A673 (cell line): ENCODE measurements at regions not wholly inside any gene's neighbourhood (a gene's known extent, or its start where the extent isn't known, plus 50 kb on each side); places are given as distances from the start of the nearest gene placed in this dataset.

Experiments used
- BruUV-seq: library from RNA; stranded (reverse); fragments of 400-500 nt; replicated peaks from 2 replicates; lab custom pipeline; 2021; lab: Mats Ljungman, UMichigan
- CTCF ChIA-PET: fragments of 300-600 bp; sonication (Branson Sonifier 250); formaldehyde crosslinking; loops from one replicate; lab custom pipeline; 2022; ENCODE audit warnings: antibody characterized with exemption; lab: Charles Lee
- POLR2A ChIA-PET: fragments of 300-600 bp; sonication (Branson Sonifier 250); formaldehyde crosslinking; loops from one replicate; lab custom pipeline; 2022; ENCODE audit warnings: antibody characterized with exemption; ENCODE audit not compliant: low non-redundant PET; lab: Charles Lee
- DNase-seq: peaks from one replicate; pipeline ENCODE4 v3.0.0-alpha.2; 2015; ENCODE audit warnings: low spot score
- H3K27ac ChIP-seq: fragments of 200-600 bp; sonication (generic); 2 replicates; pipeline ENCODE4 v1.5.1; 2016; ENCODE audit warnings: mixed run types, low read depth, mild to moderate bottlenecking, mixed read lengths, antibody characterized with exemption, low read length; ENCODE audit not compliant: poor library complexity, severe bottlenecking
- H3K27me3 ChIP-seq: fragments of 200-600 bp; sonication (generic); replicated peaks from 2 replicates; pipeline ENCODE4 v1.6.1; 2017; ENCODE audit warnings: mixed run types, low read depth, mild to moderate bottlenecking, mixed read lengths, antibody characterized with exemption, low read length; ENCODE audit not compliant: insufficient read depth, poor library complexity
- H3K36me3 ChIP-seq: fragments of 200-600 bp; sonication (generic); 2 replicates; pipeline ENCODE4 v1.6.1; 2016; ENCODE audit warnings: mixed run types, mild to moderate bottlenecking, mixed read lengths, antibody characterized with exemption, low read length; ENCODE audit not compliant: insufficient read depth, poor library complexity, severe bottlenecking
- H3K4me1 ChIP-seq: fragments of 200-600 bp; sonication (generic); 2 replicates; pipeline ENCODE4 v1.6.1; 2017; ENCODE audit warnings: mixed run types, mild to moderate bottlenecking, mixed read lengths, antibody characterized with exemption, low read length; ENCODE audit not compliant: insufficient read depth, poor library complexity, severe bottlenecking
- H3K4me3 ChIP-seq: fragments of 200-600 bp; sonication (generic); 2 replicates; pipeline ENCODE4 v1.5.1; 2016; ENCODE audit warnings: low read depth, mixed run types, mild to moderate bottlenecking, mixed read lengths, low read length; ENCODE audit not compliant: poor library complexity, severe bottlenecking
- H3K9me3 ChIP-seq: fragments of 200-600 bp; sonication (generic); 2 replicates; pipeline ENCODE4 v1.6.1; 2016; ENCODE audit warnings: mixed run types, low read depth, mild to moderate bottlenecking, mixed read lengths, antibody characterized with exemption, low read length; ENCODE audit not compliant: poor library complexity, severe bottlenecking
- EZH2 ChIP-seq: fragments of 200-600 bp; sonication (generic); IDR thresholded peaks from 2 replicates; pipeline ENCODE4 v1.6.1; 2017; ENCODE audit warnings: borderline replicate concordance, low read depth, mild to moderate bottlenecking, mixed read lengths, antibody characterized with exemption, low read length; ENCODE audit not compliant: poor library complexity, severe bottlenecking
- intact Hi-C: fragments of 100-400 bp; cut with micrococcal nuclease; formaldehyde crosslinking; loops from one replicate; pipeline ENCODE4 v1.10.0; 2022; ENCODE audit not compliant: unreplicated experiment
- TF ChIP-seq, protein P1 (sequence below): fragments of 300-800, 200-600 bp; sonication (generic); conservative IDR thresholded peaks from 2 replicates; pipeline ENCODE4 v1.5.1; 2017; ENCODE audit warnings: low read depth, mild to moderate bottlenecking, antibody characterized with exemption, low read length, moderate library complexity, mixed read lengths

DNA sequence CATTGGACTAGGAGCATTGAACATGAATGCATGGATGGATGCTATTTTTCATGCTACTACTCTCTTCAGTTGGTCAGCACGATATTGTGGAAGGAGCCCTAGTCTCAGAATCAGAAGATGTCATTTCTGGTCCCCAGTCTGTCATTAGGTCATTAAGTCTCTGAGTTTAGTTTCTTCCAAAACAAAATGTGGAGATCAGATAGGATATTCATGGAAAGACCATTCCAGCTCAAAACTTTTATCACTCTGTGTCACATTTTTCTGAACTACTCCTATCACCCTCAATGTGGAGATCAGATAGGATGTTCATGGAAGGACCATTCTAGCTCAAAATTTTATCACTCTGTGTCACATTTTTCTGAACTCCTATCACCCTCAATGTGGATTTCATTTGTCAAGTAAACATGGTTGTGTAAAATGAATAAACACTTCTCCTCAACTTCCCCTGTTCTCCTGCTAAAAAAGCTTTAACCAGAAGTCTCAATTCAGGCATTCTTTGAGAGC lies 296.8 kb downstream of the MRPS30 start:
- POLR2A ChIA-PET, result interaction anchor here (0.6 to 0.7 kb wide), 2 partner anchors 19 to 79 kb away, joined by 3 to 5 read pairs; no protein-coding TSS in a partner anchor
- Histone ChIP-seq H3K9me3 (no peaks in the 10 kb centered on the region), H3K4me3 (no peak overlapping the region), H3K27ac (no peak overlapping the region), H3K4me1 (no peaks in the 10 kb centered on the region), H3K36me3 (no peaks in the 10 kb centered on the region), H3K27me3 (peaks cover 4% of the 10 kb centered on the region)
- BruUV-seq, result no TSS peak
- CTCF ChIA-PET, result no interaction called here
- no peak for TF ChIP-seq EZH2
- TF ChIP-seq, protein P1, sequence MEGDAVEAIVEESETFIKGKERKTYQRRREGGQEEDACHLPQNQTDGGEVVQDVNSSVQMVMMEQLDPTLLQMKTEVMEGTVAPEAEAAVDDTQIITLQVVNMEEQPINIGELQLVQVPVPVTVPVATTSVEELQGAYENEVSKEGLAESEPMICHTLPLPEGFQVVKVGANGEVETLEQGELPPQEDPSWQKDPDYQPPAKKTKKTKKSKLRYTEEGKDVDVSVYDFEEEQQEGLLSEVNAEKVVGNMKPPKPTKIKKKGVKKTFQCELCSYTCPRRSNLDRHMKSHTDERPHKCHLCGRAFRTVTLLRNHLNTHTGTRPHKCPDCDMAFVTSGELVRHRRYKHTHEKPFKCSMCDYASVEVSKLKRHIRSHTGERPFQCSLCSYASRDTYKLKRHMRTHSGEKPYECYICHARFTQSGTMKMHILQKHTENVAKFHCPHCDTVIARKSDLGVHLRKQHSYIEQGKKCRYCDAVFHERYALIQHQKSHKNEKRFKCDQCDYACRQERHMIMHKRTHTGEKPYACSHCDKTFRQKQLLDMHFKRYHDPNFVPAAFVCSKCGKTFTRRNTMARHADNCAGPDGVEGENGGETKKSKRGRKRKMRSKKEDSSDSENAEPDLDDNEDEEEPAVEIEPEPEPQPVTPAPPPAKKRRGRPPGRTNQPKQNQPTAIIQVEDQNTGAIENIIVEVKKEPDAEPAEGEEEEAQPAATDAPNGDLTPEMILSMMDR, result no peak
- DNase-seq, result no peak
- intact Hi-C loops, result no loop called here

DNA sequence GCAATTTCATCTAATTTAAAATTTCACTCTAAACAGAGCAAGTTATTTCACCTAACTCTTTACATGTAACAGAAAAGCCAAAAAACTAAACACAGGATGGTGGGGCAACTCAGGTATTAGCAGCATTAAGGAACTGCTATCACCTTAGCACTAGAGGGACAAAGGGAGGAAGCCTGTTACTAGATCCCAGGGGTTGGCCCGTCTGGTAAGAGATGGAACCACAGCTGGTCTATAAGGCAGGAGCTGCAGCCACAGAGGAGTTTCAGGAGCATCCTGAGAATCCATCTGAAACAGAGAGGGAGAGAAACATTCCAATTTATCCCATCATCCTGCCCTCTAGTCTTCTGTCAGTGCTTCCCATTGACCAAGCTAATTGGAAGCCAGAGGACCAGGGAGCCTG lies 300.3 kb downstream of the MRPS30 start:
- Histone ChIP-seq H3K27ac (no peak overlapping the region), H3K4me1 (no peaks in the 10 kb centered on the region), H3K27me3 (peaks cover 4% of the 10 kb centered on the region), H3K4me3 (no peak overlapping the region), H3K9me3 (no peaks in the 10 kb centered on the region), H3K36me3 (no peaks in the 10 kb centered on the region)
- BruUV-seq, result no TSS peak
- CTCF ChIA-PET, result no interaction called here
- TF ChIP-seq, protein P1, result no peak
- TF ChIP-seq EZH2, result no peak
- POLR2A ChIA-PET, result no interaction called here
- intact Hi-C loops, result no loop called here
- DNase-seq, result no peak

GRCh38 chr5:45109636-45110035 lies 300.9 kb downstream of the MRPS30 start:
- intact Hi-C loops, result no loop called here
- TF ChIP-seq, protein P1, result no peak
- TF ChIP-seq EZH2, result no peak
- ChIA-PET POLR2A (no interaction called here), CTCF (no interaction called here)
- BruUV-seq, result no TSS peak
- no peak for DNase-seq
- H3K27me3 ChIP-seq, result peaks cover 4% of the 10 kb centered on the region
- no peaks in the 10 kb centered on the region for H3K36me3 ChIP-seq
- H3K27ac ChIP-seq, result no peak overlapping the region
- no peak overlapping the region for H3K4me3 ChIP-seq
- H3K9me3 ChIP-seq, result no peaks in the 10 kb centered on the region
- H3K4me1 ChIP-seq, result no peaks in the 10 kb centered on the region
